NCI-H1105 treated with DMSO at 0.1 percent for 48 hours (cell line): ENCODE measurements at regions not wholly inside any gene's neighbourhood (a gene's known extent, or its start where the extent isn't known, plus 50 kb on each side); places are given as distances from the start of the nearest gene placed in this dataset.
"Not testable (repeated sequence)": the region's sequence is repeated elsewhere in the genome, so short reads cannot be mapped to it uniquely, and the experiment has no call there.

Source experiments
- DNase-seq: peaks from one replicate; lab custom pipeline; 2025; lab: John Stamatoyannopoulos, UW

- DNase-seq: no peak
These were observed 147.6 kb downstream of the MAIP1 start for GRCh38 chr2:200102971-200103370.

GRCh38 chr2:200104015-200104414 is 148.6 kb downstream of the MAIP1 start:
- DNase-seq: no peak

GRCh38 chr2:200107514-200108217 is 152.3 kb downstream of the MAIP1 start:
- no peak for DNase-seq

GRCh38 chr2:200109421-200109820 is 154.0 kb downstream of the MAIP1 start:
- DNase-seq: no peak

GRCh38 chr2:200110381-200110780 is 155.0 kb downstream of the MAIP1 start:
- no peak for DNase-seq

- not testable (repeated sequence) for DNase-seq
These were observed 157.8 kb downstream of the MAIP1 start for GRCh38 chr2:200113016-200113799.

- DNase-seq: no peak
These were observed 163.9 kb downstream of the MAIP1 start for GRCh38 chr2:200119236-200119635.

GRCh38 chr2:200121931-200122330 is 166.5 kb downstream of the MAIP1 start:
- no peak for DNase-seq

GRCh38 chr2:200122683-200123082 is 167.3 kb downstream of the MAIP1 start:
- no peak for DNase-seq

- not testable (repeated sequence) for DNase-seq
These were observed 169.4 kb downstream of the MAIP1 start for GRCh38 chr2:200124665-200125368.

- no peak for DNase-seq
These were observed 170.3 kb downstream of the MAIP1 start for GRCh38 chr2:200125444-200126284.

GRCh38 chr2:200126285-200126670 is 170.9 kb downstream of the MAIP1 start:
- not testable (repeated sequence) for DNase-seq

- not testable (repeated sequence) for DNase-seq
These were observed 171.3 kb downstream of the MAIP1 start for GRCh38 chr2:200126680-200127079.

GRCh38 chr2:200127848-200128247 is 172.5 kb downstream of the MAIP1 start:
- no peak for DNase-seq

- DNase-seq: no peak
These were observed 172.9 kb downstream of the MAIP1 start for GRCh38 chr2:200128296-200128695.

GRCh38 chr2:200129721-200130462 is 174.5 kb downstream of the MAIP1 start:
- no peak for DNase-seq

GRCh38 chr2:200130762-200131166 is 175.4 kb downstream of the MAIP1 start:
- DNase-seq: no peak

GRCh38 chr2:200131307-200131706 is 175.2 kb upstream of the SPATS2L start:
- no peak for DNase-seq

GRCh38 chr2:200135082-200135481 is 171.4 kb upstream of the SPATS2L start:
- DNase-seq: no peak

- DNase-seq: no peak
These were observed 169.8 kb upstream of the SPATS2L start for GRCh38 chr2:200136655-200137054.

- DNase-seq: no peak
These were observed 169.2 kb upstream of the SPATS2L start for GRCh38 chr2:200137271-200137670.
